ENCODE measurements at regions not wholly inside any gene's neighbourhood (a gene's known extent, or its start where the extent isn't known, plus 50 kb on each side); places are given as distances from the start of the nearest gene placed in this dataset.
A peak's percentile ranks its signal among the peaks of the same experiment; 100 is the strongest.

- no peak for DNase-seq (ENCODE audit: low spot score)
Observed at GRCh38 chr10:120285408-120285807, 171.6 kb upstream of the PLPP4 start.

- DNase-seq (ENCODE audit: low spot score) = no peak
Observed at GRCh38 chr10:120286280-120286679, 170.7 kb upstream of the PLPP4 start.

GRCh38 chr10:120300513-120300912 lies 156.5 kb upstream of the PLPP4 start:
- no peak for DNase-seq (ENCODE audit: low spot score)

GRCh38 chr10:120308589-120308988 lies 148.4 kb upstream of the PLPP4 start:
- DNase-seq (ENCODE audit: low spot score) = peak; percentile 3

- DNase-seq (ENCODE audit: low spot score) = no peak
Observed at GRCh38 chr10:120313715-120314114, 143.3 kb upstream of the PLPP4 start.

GRCh38 chr10:120314442-120314841 lies 142.6 kb upstream of the PLPP4 start:
- no peak for DNase-seq (ENCODE audit: low spot score)

- no peak for DNase-seq (ENCODE audit: low spot score)
Observed at GRCh38 chr10:120318862-120319261, 138.2 kb upstream of the PLPP4 start.

- no peak for DNase-seq (ENCODE audit: low spot score)
Observed at GRCh38 chr10:120327675-120328074, 129.4 kb upstream of the PLPP4 start.

GRCh38 chr10:120328647-120329046 lies 128.4 kb upstream of the PLPP4 start:
- no peak for DNase-seq (ENCODE audit: low spot score)

GRCh38 chr10:120335553-120335952 lies 121.5 kb upstream of the PLPP4 start:
- DNase-seq (ENCODE audit: low spot score) = peak; percentile 42

GRCh38 chr10:120336306-120336910 lies 120.6 kb upstream of the PLPP4 start:
- DNase-seq (ENCODE audit: low spot score) = no peak

- no peak for DNase-seq (ENCODE audit: low spot score)
Observed at GRCh38 chr10:120336911-120337540, 120.0 kb upstream of the PLPP4 start.

- DNase-seq (ENCODE audit: low spot score) = no peak
Observed at GRCh38 chr10:120342115-120342714, 114.8 kb upstream of the PLPP4 start.

- DNase-seq (ENCODE audit: low spot score) = no peak
Observed at GRCh38 chr10:120345186-120345585, 111.8 kb upstream of the PLPP4 start.

GRCh38 chr10:120347644-120348043 lies 109.4 kb upstream of the PLPP4 start:
- DNase-seq (ENCODE audit: low spot score) = no peak

- DNase-seq (ENCODE audit: low spot score) = no peak
Observed at GRCh38 chr10:120349069-120349468, 108.0 kb upstream of the PLPP4 start.

GRCh38 chr10:120355425-120355824 lies 101.6 kb upstream of the PLPP4 start:
- DNase-seq (ENCODE audit: low spot score) = no peak

GRCh38 chr10:120360571-120360970 lies 96.5 kb upstream of the PLPP4 start:
- DNase-seq (ENCODE audit: low spot score) = no peak

- DNase-seq (ENCODE audit: low spot score) = no peak
Observed at GRCh38 chr10:120365872-120366271, 91.2 kb upstream of the PLPP4 start.

GRCh38 chr10:120367341-120367740 lies 89.7 kb upstream of the PLPP4 start:
- no peak for DNase-seq (ENCODE audit: low spot score)

GRCh38 chr10:120368338-120368737 lies 88.7 kb upstream of the PLPP4 start:
- no peak for DNase-seq (ENCODE audit: low spot score)

GRCh38 chr10:120368927-120369326 lies 88.1 kb upstream of the PLPP4 start:
- no peak for DNase-seq (ENCODE audit: low spot score)

- DNase-seq (ENCODE audit: low spot score) = no peak
Observed at GRCh38 chr10:120369856-120370276, 87.2 kb upstream of the PLPP4 start.

GRCh38 chr10:120371856-120372255 lies 85.2 kb upstream of the PLPP4 start:
- DNase-seq (ENCODE audit: low spot score) = no peak
